ENCODE measurements at regions not wholly inside any gene's neighbourhood (a gene's known extent, or its start where the extent isn't known, plus 50 kb on each side); places are given as distances from the start of the nearest gene placed in this dataset.
A peak's percentile ranks its signal among the peaks of the same experiment; 100 is the strongest.

- intact Hi-C loops (cut with DNase I): no loop called here
- Histone ChIP-seq H3K9me3 (no peaks in the 10 kb centered on the region), H3K4me1 (peaks cover 0 to 29% (median 0%) of the 10 kb centered on the region in 12 donors), H3K27ac (peak overlapping the region in 1 of 12 donors; percentile 64), H3K4me3 (peak overlapping the region in 3 of 12 donors; percentile 15 to 29 (median 24)), H3K27me3 (no peaks in the 10 kb centered on the region), H3K36me3 (no peaks in the 10 kb centered on the region)
- WGBS, 4 donors: 55 to 59% (median 56%) methylated on average over 10 to 11 of the region's 11 CpGs
- TF ChIP-seq CTCF (IDR thresholded peaks at IDR 0.05) (peak in 11 of 12 donors; percentile 28 to 61 (median 46)), POLR2A (IDR thresholded peaks at IDR 0.05) (no peak)
- DNase-seq (peak in 3 of 5 donors; percentile 11 to 28 (median 22)), ATAC-seq (peak; percentile 70 to 88 (median 78))
Measured at GRCh38 chr12:76158518-76159321, 74.2 kb upstream of the NAP1L1 start.

- Histone ChIP-seq H3K27ac (peak overlapping the region in 1 of 12 donors; percentile 7), H3K9me3 (no peaks in the 10 kb centered on the region), H3K27me3 (no peaks in the 10 kb centered on the region), H3K4me1 (peaks cover 0 to 38% (median 0%) of the 10 kb centered on the region in 12 donors), H3K36me3 (no peaks in the 10 kb centered on the region), H3K4me3 (no peak overlapping the region)
- ATAC-seq (no peak), DNase-seq (no peak)
- TF ChIP-seq POLR2A (IDR thresholded peaks at IDR 0.05) (no peak), CTCF (IDR thresholded peaks at IDR 0.05) (no peak)
- intact Hi-C loops (cut with DNase I): no loop called here
Measured at GRCh38 chr12:76156726-76157125, 72.2 kb upstream of the NAP1L1 start.

GRCh38 chr12:76156314-76156713 is 71.8 kb upstream of the NAP1L1 start:
- TF ChIP-seq POLR2A (IDR thresholded peaks at IDR 0.05) (no peak), CTCF (IDR thresholded peaks at IDR 0.05) (no peak)
- peak overlapping the region in 1 of 12 donors; percentile 7 for H3K27ac ChIP-seq
- WGBS, 4 donors: 76 to 100% (median 91%) methylated on average over 1 of the region's 1 CpG

DNA sequence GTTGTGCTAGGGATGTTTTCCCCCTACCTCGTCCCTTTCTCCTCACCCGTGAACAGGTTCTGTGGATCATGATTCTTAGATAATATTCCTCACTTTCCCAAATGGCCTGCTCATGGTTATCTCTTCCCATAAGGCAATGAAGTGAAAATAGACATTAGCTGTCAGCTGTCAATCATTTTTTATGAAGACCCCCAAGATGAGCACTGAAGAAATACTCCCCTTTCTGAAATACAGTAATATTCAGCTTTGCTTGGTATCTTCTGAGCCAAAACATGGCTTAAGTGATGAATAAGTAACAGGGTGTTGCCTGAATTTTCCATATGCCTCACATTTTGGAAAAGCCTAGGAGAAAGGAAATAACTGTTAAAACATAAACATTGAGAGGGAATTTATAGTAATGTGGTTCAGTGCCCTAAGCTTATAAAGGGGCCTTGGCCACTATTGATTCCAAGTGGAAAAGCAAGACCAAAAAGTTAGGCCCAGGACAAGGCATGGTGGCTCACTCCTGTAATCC is 70.7 kb upstream of the NAP1L1 start:
- Histone ChIP-seq H3K27ac (peak overlapping the region in 1 of 12 donors; percentile 38), H3K4me3 (no peak overlapping the region), H3K36me3 (no peaks in the 10 kb centered on the region), H3K9me3 (no peaks in the 10 kb centered on the region), H3K27me3 (no peaks in the 10 kb centered on the region), H3K4me1 (peaks cover 0 to 43% (median 0%) of the 10 kb centered on the region in 12 donors)
- no peak for ATAC-seq
- intact Hi-C loops (cut with DNase I): no loop called here
- 92 to 97% (median 94%) methylated on average over 2 of the region's 2 CpGs for WGBS, 4 donors
- no peak for DNase-seq
- TF ChIP-seq CTCF (IDR thresholded peaks at IDR 0.05): no peak
- TF ChIP-seq POLR2A (IDR thresholded peaks at IDR 0.05): no peak

More at GRCh38 chr12:76156314-76156713, 71.8 kb upstream of the NAP1L1 start:
- no peak for DNase-seq
- intact Hi-C loops (cut with DNase I): no loop called here
- Histone ChIP-seq H3K4me3 (no peak overlapping the region), H3K4me1 (peaks cover 0 to 42% (median 0%) of the 10 kb centered on the region in 12 donors), H3K36me3 (no peaks in the 10 kb centered on the region), H3K27me3 (no peaks in the 10 kb centered on the region), H3K9me3 (no peaks in the 10 kb centered on the region)
- no peak for ATAC-seq
